ENCODE measurements at regions not wholly inside any gene's neighbourhood (a gene's known extent, or its start where the extent isn't known, plus 50 kb on each side); places are given as distances from the start of the nearest gene placed in this dataset.

DNA sequence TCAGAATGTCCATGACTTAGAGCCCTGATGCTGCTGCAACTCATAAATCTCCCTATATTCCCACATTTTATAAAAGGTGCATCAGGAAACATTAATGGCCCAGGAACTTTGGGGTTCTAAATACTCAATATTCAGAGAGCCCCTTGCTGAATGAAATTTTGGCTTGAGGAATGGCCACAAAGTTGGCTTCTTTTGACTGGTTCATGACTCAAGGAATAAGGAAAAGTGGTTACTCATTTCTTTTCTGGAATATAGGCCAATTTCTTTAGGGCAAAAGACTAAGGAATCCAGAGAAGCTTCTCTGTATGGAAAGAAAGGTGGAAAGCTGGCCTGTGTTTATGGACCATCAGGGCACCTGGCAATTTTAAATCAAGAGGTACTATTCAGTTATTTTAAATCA lies 308.9 kb upstream of the NT5C1B start:
- TF ChIP-seq POLR2AphosphoS5 (IDR thresholded peaks at IDR 0.05) (no peak), EP300 (IDR thresholded peaks at IDR 0.05) (no peak), POLR2A (IDR thresholded peaks at IDR 0.05) (no peak), CTCF (IDR thresholded peaks at IDR 0.05) (no peak)
- no peak overlapping the region for H3K27ac ChIP-seq

DNA sequence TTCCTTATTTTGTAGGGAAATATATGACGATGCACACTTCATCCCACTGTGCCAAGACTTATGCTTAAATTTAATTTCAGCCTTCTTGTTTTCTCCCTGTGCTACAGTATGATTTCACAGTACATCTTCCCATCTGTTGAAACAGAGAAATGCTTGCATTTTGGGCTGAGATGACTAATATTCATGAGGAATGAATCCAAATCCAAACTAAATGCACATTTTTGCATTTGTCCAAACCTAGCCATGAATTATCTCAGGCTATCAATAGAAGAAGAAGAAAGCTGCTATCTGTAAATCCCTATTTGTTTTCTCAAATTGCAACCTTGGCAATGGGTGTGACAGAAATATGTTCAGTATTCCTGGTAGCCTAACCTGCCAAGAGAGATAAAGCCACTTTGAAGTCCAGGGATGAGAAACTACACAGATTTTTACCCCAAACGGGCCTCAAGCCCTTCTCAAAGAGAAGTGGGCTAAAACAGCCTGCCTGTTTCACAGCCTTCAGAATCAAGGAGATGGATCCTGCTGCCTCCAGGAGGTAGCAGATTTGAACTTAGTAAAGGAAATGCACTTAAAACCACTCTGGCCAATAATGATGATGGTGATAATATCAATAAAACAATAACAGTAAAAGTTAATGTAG lies 306.9 kb upstream of the NT5C1B start:
- WGBS, 2 donors = 53 to 68% methylated on average over 2 of the region's 2 CpGs
- TF ChIP-seq CTCF (IDR thresholded peaks at IDR 0.05) = no peak
- no peak for TF ChIP-seq POLR2A (IDR thresholded peaks at IDR 0.05)
- no peak for TF ChIP-seq EP300 (IDR thresholded peaks at IDR 0.05)
- no peak for TF ChIP-seq POLR2AphosphoS5 (IDR thresholded peaks at IDR 0.05)
- no peak for ATAC-seq (ENCODE audit: low FRiP score in 2 of 2)

More for the DNA sequence above, 308.9 kb upstream of the NT5C1B start:
- Histone ChIP-seq H3K9me3 (no peaks in the 10 kb centered on the region), H3K4me1 (no peaks in the 10 kb centered on the region), H3K4me3 (no peak overlapping the region), H3K36me3 (no peaks in the 10 kb centered on the region), H3K27me3 (no peaks in the 10 kb centered on the region)
- no peak for ATAC-seq (ENCODE audit: low FRiP score in 2 of 2)
- DNase-seq = no peak

DNA sequence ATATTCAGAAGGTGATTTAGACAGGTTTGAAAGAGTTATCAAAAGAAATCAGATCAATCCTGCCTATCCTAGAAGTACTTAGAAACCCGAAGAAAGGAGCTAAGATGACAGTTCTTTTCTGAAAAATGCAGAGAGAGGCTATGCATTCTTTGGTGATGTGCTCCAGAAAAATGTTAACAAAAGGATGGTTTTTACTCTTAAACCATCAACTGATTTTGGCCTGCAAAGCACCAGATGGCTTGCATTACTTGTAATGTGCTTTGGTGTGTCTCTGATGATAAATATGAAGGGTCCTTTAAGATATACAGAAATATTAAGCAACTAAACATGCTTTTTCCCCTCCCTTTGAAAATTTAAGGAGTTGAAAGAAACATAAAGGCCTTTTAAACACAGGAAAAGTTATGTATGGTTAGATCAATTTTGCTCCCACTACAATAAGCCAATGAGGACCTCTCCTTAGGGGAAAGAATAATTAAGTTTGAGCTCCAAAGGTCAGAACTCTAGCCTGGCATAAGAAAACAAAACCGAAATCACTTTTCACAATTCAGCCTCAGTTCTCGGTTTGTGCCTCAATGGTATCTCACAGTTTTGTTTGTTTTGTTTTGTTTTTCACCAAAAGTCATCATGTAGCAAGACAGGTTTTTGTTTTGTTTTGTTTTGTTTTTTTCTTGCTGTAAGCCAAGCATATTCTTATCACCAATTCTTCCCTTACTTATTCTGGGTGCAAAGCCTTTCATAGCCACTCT lies 302.4 kb upstream of the NT5C1B start:
- no peak for TF ChIP-seq EP300 (IDR thresholded peaks at IDR 0.05)
- TF ChIP-seq POLR2AphosphoS5 (IDR thresholded peaks at IDR 0.05) = no peak
- TF ChIP-seq CTCF (IDR thresholded peaks at IDR 0.05) = no peak
- TF ChIP-seq POLR2A (IDR thresholded peaks at IDR 0.05) = no peak
- H3K27ac ChIP-seq = no peak overlapping the region
- WGBS, 2 donors = 85 to 89% methylated on average over 3 of the region's 3 CpGs
- H3K9me3 ChIP-seq = no peaks in the 10 kb centered on the region
- DNase-seq (no peak), ATAC-seq (ENCODE audit: low FRiP score in 2 of 2) (no peak)
- H3K4me1 ChIP-seq = no peaks in the 10 kb centered on the region
- no peaks in the 10 kb centered on the region for H3K27me3 ChIP-seq
- H3K4me3 ChIP-seq = no peak overlapping the region
- H3K36me3 ChIP-seq = no peaks in the 10 kb centered on the region

More for the DNA sequence above, 306.9 kb upstream of the NT5C1B start:
- DNase-seq = no peak
- Histone ChIP-seq H3K4me1 (no peaks in the 10 kb centered on the region), H3K27ac (no peak overlapping the region), H3K4me3 (no peak overlapping the region), H3K36me3 (no peaks in the 10 kb centered on the region), H3K9me3 (no peaks in the 10 kb centered on the region), H3K27me3 (no peaks in the 10 kb centered on the region)

DNA sequence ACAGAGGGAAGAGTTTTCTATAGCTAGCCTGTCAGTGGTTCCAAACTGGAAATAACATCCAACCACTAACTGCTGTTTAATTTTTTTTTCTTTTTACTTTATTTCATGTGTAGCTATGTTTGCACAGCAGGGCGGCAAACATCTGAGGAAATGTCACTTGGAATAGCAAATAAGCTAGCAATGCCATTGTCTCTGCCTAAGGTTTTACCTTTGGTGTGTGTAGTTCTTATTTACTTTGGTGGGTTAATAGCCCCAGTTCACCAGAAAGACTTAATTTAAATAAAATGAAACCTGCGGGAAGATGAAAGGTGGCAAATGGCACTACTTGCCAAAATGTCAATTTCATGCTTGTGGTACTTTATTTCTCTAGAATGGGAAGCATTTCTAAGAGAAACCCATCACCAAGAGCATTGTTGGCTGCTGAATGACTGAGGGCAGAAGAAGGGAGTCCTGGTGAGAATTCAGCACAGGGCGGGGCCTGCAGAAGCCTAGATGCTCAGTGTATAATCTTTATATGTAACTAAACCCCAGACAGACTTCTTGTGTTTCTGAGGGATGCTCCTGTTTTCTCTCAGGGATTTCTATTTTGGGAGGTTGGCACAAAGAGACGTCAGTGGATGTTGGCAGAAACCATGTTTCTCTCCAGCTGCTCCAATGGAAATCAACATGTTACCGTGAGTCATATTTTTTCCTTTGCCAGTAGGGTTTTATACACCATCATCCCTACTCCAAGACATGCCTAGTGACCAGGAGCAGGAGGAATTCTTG lies 300.4 kb upstream of the NT5C1B start:
- TF ChIP-seq POLR2AphosphoS5 (IDR thresholded peaks at IDR 0.05) (no peak), EP300 (IDR thresholded peaks at IDR 0.05) (no peak), CTCF (IDR thresholded peaks at IDR 0.05) (no peak), POLR2A (IDR thresholded peaks at IDR 0.05) (no peak)
- no peaks in the 10 kb centered on the region for H3K27me3 ChIP-seq
- H3K9me3 ChIP-seq = no peaks in the 10 kb centered on the region
- 53 to 85% methylated on average over 5 of the region's 5 CpGs for WGBS, 2 donors
- H3K4me1 ChIP-seq = no peaks in the 10 kb centered on the region
- no peak overlapping the region for H3K4me3 ChIP-seq
- no peaks in the 10 kb centered on the region for H3K36me3 ChIP-seq
- no peak overlapping the region for H3K27ac ChIP-seq
- no peak for ATAC-seq (ENCODE audit: low FRiP score in 2 of 2)
- no peak for DNase-seq

All from upper lobe of left lung (tissue), 6 donors.